ENCODE measurements at regions not wholly inside any gene's neighbourhood (a gene's known extent, or its start where the extent isn't known, plus 50 kb on each side); places are given as distances from the start of the nearest gene placed in this dataset.

DNA sequence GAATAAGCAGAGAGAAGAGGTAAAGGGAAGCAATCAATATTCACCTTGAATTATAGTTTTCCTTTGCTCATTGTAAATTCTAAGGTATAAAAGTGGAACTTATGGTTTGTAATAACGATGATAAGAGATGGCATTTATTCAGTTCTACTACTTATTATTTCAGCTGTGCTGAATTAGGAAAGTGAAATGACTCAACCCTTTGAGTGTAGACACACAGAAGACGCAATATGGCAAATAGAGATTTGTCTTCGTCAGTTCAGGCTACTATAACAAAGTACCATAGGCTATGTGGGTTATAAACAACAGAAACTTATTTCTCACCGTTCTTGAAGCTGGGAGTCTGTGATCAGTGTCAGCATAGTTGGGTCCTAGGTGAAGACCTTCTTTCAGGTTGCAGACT, 713.0 kb upstream of the PCDH9 start:
- TF ChIP-seq, protein P1, sequence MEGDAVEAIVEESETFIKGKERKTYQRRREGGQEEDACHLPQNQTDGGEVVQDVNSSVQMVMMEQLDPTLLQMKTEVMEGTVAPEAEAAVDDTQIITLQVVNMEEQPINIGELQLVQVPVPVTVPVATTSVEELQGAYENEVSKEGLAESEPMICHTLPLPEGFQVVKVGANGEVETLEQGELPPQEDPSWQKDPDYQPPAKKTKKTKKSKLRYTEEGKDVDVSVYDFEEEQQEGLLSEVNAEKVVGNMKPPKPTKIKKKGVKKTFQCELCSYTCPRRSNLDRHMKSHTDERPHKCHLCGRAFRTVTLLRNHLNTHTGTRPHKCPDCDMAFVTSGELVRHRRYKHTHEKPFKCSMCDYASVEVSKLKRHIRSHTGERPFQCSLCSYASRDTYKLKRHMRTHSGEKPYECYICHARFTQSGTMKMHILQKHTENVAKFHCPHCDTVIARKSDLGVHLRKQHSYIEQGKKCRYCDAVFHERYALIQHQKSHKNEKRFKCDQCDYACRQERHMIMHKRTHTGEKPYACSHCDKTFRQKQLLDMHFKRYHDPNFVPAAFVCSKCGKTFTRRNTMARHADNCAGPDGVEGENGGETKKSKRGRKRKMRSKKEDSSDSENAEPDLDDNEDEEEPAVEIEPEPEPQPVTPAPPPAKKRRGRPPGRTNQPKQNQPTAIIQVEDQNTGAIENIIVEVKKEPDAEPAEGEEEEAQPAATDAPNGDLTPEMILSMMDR (IDR thresholded peaks at IDR 0.05), result no peak
- TF ChIP-seq POLR2A (IDR thresholded peaks at IDR 0.05), result no peak
